Activated CD4-positive, alpha-beta T cell treated with anti-CD3 and anti-CD28 coated beads for 4 hours (primary cell): ENCODE measurements at regions not wholly inside any gene's neighbourhood (a gene's known extent, or its start where the extent isn't known, plus 50 kb on each side); places are given as distances from the start of the nearest gene placed in this dataset.

Source experiments
- DNase-seq, 2 donors: peaks; one replicate each; pipeline ENCODE4 v3.0.0-alpha.2; 2020

GRCh38 chr18:24628326-24628725, 167.9 kb downstream of the HRH4 start:
- no peak for DNase-seq

- no peak for DNase-seq
Observed at GRCh38 chr18:24629921-24630320, 169.5 kb downstream of the HRH4 start.

GRCh38 chr18:24630346-24630880, 170.0 kb downstream of the HRH4 start:
- DNase-seq = no peak

- no peak for DNase-seq
Observed at GRCh38 chr18:24631243-24632025, 171.0 kb downstream of the HRH4 start.

GRCh38 chr18:24632158-24632988, 171.9 kb downstream of the HRH4 start:
- DNase-seq = no peak

- DNase-seq = no peak
Observed at GRCh38 chr18:24633121-24633520, 172.7 kb downstream of the HRH4 start.

DNA sequence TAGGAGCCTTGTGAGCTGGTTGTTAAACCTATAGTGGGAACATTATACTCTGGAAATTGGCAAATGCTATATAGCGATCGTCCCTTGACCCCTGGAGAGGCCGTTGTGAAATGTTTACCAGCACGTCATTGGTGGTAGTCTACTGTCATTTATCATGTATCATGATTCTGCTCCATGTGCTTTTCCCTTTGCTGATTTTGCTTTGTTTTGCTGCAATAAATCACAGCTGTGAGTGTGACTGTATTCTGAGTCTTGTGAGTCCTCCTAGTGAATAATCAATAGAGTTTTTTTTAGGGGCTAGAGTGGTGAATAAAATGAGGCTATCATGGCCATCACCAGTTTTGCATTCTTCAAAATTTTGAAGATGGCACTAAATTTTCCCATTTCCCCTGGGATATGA, 189.1 kb downstream of the HRH4 start:
- DNase-seq = no peak

GRCh38 chr18:24651434-24651833, 191.0 kb downstream of the HRH4 start:
- DNase-seq = no peak

- DNase-seq = no peak
Observed at GRCh38 chr18:24656050-24656449, 195.6 kb downstream of the HRH4 start.

DNA sequence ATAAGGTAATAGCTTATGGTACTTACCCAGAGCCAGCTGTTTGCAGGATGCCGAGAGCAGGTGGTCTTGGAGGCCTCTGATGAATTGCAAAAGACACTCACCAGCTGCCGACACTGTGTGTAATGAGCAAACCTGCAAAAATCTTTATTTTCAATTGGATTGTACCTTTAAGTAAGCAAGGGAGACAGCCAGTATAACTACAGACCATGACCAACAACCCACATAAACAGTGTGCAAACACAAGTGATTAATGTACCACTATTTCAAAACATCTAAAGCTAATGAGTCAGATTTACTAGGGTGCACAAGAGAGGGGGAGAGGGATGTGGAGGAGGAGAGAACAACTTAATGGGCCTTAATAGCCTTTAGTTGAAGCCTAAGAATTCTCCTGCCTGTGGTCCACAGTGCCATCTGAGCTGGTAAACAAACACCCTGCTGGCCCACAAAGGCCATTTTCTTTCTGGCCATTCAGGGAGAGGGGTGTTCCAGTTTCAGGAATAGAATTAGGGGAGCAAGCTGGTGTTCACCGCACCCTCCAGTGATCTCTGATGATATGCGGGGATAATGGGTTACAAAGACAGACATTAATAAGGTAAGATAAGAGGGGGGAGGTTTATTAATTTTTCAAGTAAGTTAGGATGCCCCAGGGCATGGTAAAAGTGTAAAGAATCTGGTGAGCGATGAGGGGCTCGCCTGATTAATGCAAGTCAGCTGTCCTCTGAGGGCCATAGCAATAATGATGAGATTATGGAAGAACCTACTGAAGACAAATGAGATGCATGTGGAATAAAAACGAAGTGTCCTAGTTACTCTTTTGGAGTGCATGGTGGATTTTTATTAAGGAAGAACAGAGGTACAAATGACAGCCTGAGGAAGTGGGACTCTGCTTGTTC, 196.4 kb downstream of the HRH4 start:
- no peak for DNase-seq

DNA sequence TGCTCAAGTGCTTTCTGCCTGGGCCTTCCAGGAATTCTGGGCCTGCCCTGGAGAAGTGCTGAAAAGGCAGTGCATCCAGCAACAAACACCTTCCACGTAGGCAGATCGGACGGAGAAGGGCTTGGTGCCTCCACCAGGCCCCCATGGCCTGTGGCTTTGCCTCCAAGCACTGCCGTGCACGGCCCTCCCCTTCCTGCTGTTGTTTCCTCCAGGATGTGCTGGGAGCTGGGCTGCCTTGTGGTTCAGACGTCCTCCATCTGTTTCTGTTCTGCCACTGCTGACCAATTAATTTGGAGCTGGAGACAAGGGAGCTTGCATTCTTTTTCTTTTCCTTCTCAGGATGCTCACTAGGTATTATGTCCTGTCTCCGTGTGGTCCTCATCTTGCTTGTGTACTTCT, 197.0 kb downstream of the HRH4 start:
- no peak for DNase-seq

- DNase-seq = no peak
Observed at GRCh38 chr18:24658302-24658701, 197.9 kb downstream of the HRH4 start.

DNA sequence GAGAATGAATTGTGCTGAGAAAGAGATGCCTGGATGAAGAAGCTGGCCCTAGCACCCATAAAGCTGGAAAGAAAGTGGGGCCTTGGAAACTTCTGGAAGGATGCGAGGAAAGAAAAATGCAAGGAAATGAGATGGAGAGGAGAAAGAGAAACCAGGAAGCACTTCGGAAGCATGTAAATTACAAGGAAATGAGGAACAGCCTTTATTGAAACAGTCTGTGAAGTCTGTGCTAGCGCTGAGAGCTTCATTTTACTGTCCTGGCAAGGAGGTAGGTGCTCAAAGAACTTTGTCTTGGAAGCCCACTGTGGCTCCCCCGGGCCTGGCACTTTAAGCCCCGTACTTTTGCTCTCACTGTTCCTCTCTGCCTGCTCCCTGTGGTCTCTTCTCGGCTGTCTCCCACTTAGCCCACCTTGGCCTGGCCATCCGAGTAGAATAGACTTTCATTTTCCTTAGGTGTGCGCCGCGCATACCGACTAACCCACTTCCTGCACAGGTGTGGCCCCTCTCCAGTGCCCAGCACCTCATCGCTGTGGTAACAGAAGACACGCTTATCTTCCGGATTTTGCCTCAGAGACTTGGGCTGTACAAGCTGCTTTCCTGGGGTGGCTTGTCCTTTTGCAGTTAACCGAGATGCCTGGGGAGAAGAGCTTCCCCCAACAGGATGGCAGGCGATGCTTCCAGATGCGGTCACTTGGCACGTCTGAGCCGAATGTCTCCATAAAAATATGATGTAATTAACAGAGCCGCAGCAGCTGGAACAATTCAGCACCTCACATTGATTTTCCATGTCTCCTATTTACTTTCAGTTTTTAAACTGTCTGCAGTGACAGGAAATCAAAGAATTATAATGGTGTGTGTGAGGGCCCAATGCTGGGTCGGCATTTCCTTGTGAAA, 199.6 kb downstream of the HRH4 start:
- peak; percentile 2 to 12 for DNase-seq

- no peak for DNase-seq
Observed at GRCh38 chr18:24660956-24661355, 200.5 kb downstream of the HRH4 start.

DNA sequence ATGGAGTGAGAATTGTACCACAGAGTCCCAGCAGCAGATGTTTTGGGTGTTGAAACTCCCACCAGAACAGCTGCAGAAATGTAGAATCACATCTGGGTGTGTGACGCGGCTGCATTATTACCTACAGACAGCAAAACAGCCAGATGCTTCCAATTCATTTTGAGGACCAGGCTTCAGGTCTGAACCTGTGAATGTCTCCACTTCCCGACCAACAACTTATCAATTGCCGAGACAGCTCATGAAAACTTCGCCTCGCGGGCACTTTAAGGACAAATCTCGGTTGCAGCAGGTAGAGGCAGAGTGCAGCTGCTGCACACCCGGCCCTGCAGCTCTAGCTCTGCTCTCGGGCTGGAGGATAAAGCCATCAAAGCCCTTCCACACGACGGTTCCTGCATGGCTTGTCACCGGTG, 202.0 kb downstream of the HRH4 start:
- DNase-seq = no peak

- no peak for DNase-seq
Observed at GRCh38 chr18:24663026-24663425, 202.6 kb downstream of the HRH4 start.

DNA sequence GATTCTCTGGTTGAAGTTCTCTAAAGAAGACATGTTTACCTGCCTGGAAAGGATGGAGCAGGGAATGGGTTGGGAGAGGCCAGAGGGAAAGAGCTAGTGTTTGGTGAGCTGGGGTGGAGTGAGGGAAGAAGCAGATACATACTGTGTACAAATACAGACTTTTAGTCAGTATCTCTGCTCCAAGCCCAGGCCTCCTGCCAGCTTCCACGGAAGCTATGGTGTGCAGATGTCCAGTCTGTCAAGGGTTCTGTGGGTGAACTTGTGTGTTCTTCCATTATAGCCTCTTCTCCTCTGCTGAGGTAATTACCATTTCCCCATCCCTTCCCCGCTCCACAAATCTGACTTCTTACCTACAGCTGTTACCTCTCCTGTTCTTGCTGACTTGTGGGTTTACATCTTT, 208.6 kb downstream of the HRH4 start:
- DNase-seq = no peak

DNA sequence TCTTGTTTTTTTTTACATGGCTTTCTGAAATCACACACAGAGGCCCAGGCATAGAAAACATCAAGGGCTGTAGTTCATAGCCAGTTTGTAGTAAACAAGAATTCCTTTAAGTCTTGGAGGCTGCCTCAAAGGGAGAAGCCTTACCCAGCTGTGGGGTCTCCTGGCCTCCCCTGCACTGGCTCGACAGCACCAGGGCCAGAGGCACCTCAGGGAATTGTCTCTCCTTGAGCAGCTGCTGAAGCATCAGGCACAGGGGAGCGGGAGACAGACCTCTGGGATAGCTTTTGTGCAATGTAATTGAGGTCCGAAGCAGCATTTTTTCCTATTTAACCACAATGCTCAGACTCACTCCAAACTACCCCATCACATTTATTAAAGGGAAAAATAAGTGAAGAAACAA, 209.1 kb downstream of the HRH4 start:
- no peak for DNase-seq

DNA sequence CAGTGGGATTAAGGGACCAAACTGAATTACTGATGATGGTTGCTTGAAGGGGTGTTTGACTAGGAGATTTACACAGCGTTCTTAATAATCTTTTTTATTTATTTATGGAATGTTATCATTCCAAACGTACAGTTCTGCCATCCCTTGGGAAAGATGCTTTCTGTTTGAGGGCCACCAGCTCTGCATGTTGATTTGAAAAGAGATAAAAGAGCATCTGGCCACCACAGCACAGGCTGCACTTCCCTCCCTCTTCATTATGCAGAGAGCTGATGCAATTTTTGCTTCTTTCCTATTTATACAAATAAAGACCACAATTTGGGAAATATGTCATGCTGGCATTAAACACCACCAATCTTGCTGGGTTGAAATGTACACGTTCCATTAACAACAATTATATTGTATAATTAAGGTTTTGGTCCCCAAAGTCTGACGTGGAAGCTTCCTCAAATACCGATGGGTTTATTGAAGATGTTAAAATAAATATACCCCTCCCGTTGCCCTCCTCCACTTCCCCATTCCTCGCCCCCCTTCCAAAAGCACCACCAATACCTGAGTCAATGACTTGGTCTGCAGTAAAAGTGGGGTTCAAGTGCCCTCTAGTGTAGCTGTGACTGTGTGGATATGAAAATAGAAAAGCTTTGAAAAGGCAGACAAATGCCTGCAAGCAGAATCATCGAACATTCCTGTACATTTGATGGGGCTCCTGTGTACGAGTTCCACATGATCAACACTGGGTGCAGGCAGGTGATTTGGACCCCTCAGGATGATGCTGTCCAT, 211.9 kb downstream of the HRH4 start:
- DNase-seq = no peak

GRCh38 chr18:24674200-24674599, 213.8 kb downstream of the HRH4 start:
- DNase-seq = no peak

GRCh38 chr18:24674605-24675004, 214.2 kb downstream of the HRH4 start:
- no peak for DNase-seq
